ENCODE measurements at regions not wholly inside any gene's neighbourhood (a gene's known extent, or its start where the extent isn't known, plus 50 kb on each side); places are given as distances from the start of the nearest gene placed in this dataset.

- TF ChIP-seq, protein P1, sequence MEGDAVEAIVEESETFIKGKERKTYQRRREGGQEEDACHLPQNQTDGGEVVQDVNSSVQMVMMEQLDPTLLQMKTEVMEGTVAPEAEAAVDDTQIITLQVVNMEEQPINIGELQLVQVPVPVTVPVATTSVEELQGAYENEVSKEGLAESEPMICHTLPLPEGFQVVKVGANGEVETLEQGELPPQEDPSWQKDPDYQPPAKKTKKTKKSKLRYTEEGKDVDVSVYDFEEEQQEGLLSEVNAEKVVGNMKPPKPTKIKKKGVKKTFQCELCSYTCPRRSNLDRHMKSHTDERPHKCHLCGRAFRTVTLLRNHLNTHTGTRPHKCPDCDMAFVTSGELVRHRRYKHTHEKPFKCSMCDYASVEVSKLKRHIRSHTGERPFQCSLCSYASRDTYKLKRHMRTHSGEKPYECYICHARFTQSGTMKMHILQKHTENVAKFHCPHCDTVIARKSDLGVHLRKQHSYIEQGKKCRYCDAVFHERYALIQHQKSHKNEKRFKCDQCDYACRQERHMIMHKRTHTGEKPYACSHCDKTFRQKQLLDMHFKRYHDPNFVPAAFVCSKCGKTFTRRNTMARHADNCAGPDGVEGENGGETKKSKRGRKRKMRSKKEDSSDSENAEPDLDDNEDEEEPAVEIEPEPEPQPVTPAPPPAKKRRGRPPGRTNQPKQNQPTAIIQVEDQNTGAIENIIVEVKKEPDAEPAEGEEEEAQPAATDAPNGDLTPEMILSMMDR (IDR thresholded peaks at IDR 0.05): no peak
- TF ChIP-seq POLR2A (IDR thresholded peaks at IDR 0.05): no peak
Measured at GRCh38 chr7:123341102-123341501, 141.3 kb upstream of the SLC13A1 start.

All from heart left ventricle (tissue), 13 donors.